ENCODE measurements at regions not wholly inside any gene's neighbourhood (a gene's known extent, or its start where the extent isn't known, plus 50 kb on each side); places are given as distances from the start of the nearest gene placed in this dataset.

GRCh38 chr19:30287259-30287658 is 84.9 kb upstream of the ZNF536 start:
- FAIRE-seq (no peak), ATAC-seq (no peak), DNase-seq (ENCODE audit: low read depth in 1 of 2, low spot score in 1 of 2) (no peak)
- WGBS (ENCODE audit: missing lambda C conversion rate) = 0% methylated on average over 2 of the region's 2 CpGs
- CTCF ChIA-PET = no interaction called here
- no peak for TF ChIP-seq POLR2AphosphoS2 (conservative IDR thresholded peaks at IDR 0.05; ENCODE audit: low read length)
- TF ChIP-seq BCL3 (IDR thresholded peaks at IDR 0.05) = no peak
- no peak for TF ChIP-seq CBX2 (IDR thresholded peaks at IDR 0.05; ENCODE audit: borderline replicate concordance, low read depth)
- H3K27ac ChIP-seq = no peak overlapping the region
- POLR2A ChIA-PET = no interaction called here
- no peak overlapping the region for H3K4me2 ChIP-seq
- H3K4me1 ChIP-seq = no peaks in the 10 kb centered on the region
- no peaks in the 10 kb centered on the region for H3K9me3 ChIP-seq
- H3K4me3 ChIP-seq = no peak overlapping the region

GRCh38 chr19:30287973-30288372 is 84.2 kb upstream of the ZNF536 start:
- no peak overlapping the region for H3K4me2 ChIP-seq
- no peak for FAIRE-seq
- DNase-seq (ENCODE audit: low read depth in 1 of 2, low spot score in 1 of 2) = no peak
- ChIA-PET CTCF (no interaction called here), POLR2A (no interaction called here)
- no peaks in the 10 kb centered on the region for H3K4me1 ChIP-seq
- no peak overlapping the region for H3K4me3 ChIP-seq
- 16% methylated on average over 5 of the region's 5 CpGs for WGBS (ENCODE audit: missing lambda C conversion rate)
- ATAC-seq = no peak
- H3K27ac ChIP-seq = no peak overlapping the region
- TF ChIP-seq USF2 (IDR thresholded peaks at IDR 0.05) (peak; percentile 9; the same call in 1 of the 2 replicates), HEYL (CRISPR knock-in tag; IDR thresholded peaks at IDR 0.05) (no peak)
- H3K9me3 ChIP-seq = no peaks in the 10 kb centered on the region

- DNase-seq (ENCODE audit: low read depth in 1 of 2, low spot score in 1 of 2) (no peak), ATAC-seq (no peak), FAIRE-seq (no peak)
- Histone ChIP-seq H3K4me1 (no peaks in the 10 kb centered on the region), H3K4me3 (no peak overlapping the region), H3K27ac (no peak overlapping the region), H3K9me3 (no peaks in the 10 kb centered on the region), H3K4me2 (no peak overlapping the region)
- ChIA-PET CTCF (no interaction called here), POLR2A (no interaction called here)
- 6% methylated on average over 3 of the region's 3 CpGs for WGBS (ENCODE audit: missing lambda C conversion rate)
- TF ChIP-seq CTCF (IDR thresholded peaks at IDR 0.05) = no peak
- TF ChIP-seq ZNF302 (CRISPR knock-in tag; IDR thresholded peaks at IDR 0.05) = no peak
- no peak for TF ChIP-seq CBX8 (IDR thresholded peaks at IDR 0.05)
- no peak for TF ChIP-seq MAX (IDR thresholded peaks at IDR 0.05)
- TF ChIP-seq MAZ (IDR thresholded peaks at IDR 0.05; ENCODE audit: borderline replicate concordance, low read depth, low read length) = no peak
Measured at GRCh38 chr19:30288911-30289310, 83.3 kb upstream of the ZNF536 start.

GRCh38 chr19:30289336-30289735 is 82.8 kb upstream of the ZNF536 start:
- Histone ChIP-seq H3K4me1 (no peaks in the 10 kb centered on the region), H3K9me3 (no peaks in the 10 kb centered on the region), H3K4me3 (no peak overlapping the region), H3K4me2 (no peak overlapping the region), H3K27ac (no peak overlapping the region)
- no peak for DNase-seq (ENCODE audit: low read depth in 1 of 2, low spot score in 1 of 2)
- CTCF ChIA-PET = no interaction called here
- no peak for ATAC-seq
- 27% methylated on average over 9 of the region's 9 CpGs for WGBS (ENCODE audit: missing lambda C conversion rate)
- FAIRE-seq = no peak
- POLR2A ChIA-PET = no interaction called here
- TF ChIP-seq FOSB (CRISPR knock-in tag; IDR thresholded peaks at IDR 0.05) (no peak), RFX5 (IDR thresholded peaks at IDR 0.05) (no peak), TP53 (CRISPR knock-in tag; IDR thresholded peaks at IDR 0.05) (no peak), CBX8 (IDR thresholded peaks at IDR 0.05) (no peak), MYC (IDR thresholded peaks at IDR 0.05; ENCODE audit: borderline replicate concordance, low read length) (no peak), ATOH8 (CRISPR knock-in tag; IDR thresholded peaks at IDR 0.05; ENCODE audit: low read depth) (no peak), JUNB (IDR thresholded peaks at IDR 0.05) (no peak), NR3C1 (IDR thresholded peaks at IDR 0.05) (no peak), BCL3 (IDR thresholded peaks at IDR 0.05) (no peak), TFCP2L1 (CRISPR knock-in tag; IDR thresholded peaks at IDR 0.05) (no peak), RAD21 (conservative IDR thresholded peaks at IDR 0.05 in 1 of 2, IDR thresholded peaks at IDR 0.05 in 1 of 2) (no peak), PHF8 (IDR thresholded peaks at IDR 0.05; ENCODE audit: borderline replicate concordance, low read depth) (no peak), USF2 (IDR thresholded peaks at IDR 0.05) (no peak), MAFK (IDR thresholded peaks at IDR 0.05; ENCODE audit: partially characterized antibody) (no peak), MAX (IDR thresholded peaks at IDR 0.05) (no peak)

All from A549 (cell line).